Activated CD4-positive, alpha-beta T cell treated with anti-CD3 and anti-CD28 coated beads, Interleukin-2, amount 10 ng/mL, durations not matched to agents 7 days and 5 days (primary cell): ENCODE measurements at regions not wholly inside any gene's neighbourhood (a gene's known extent, or its start where the extent isn't known, plus 50 kb on each side); places are given as distances from the start of the nearest gene placed in this dataset.

Experiments
- CTCF ChIA-PET: fragments of 350-600 bp; sonication (Branson Sonifier 250); formaldehyde crosslinking; loops from one replicate; lab custom pipeline; 2021; ENCODE audit warnings: antibody characterized with exemption; lab: Charles Lee
- POLR2A ChIA-PET: fragments of 350-600 bp; sonication (Branson Sonifier 250); formaldehyde crosslinking; loops from one replicate; lab custom pipeline; 2021; ENCODE audit warnings: antibody characterized with exemption; lab: Charles Lee
- DNase-seq: peaks from one replicate; pipeline ENCODE4 v3.0.0-alpha.2; 2020
- H3K27ac Mint-ChIP-seq: one replicate; pipeline ENCODE4 v1.8.0; 2021; ENCODE audit warnings: mild to moderate bottlenecking, moderate library complexity, mixed read lengths
- H3K27me3 Mint-ChIP-seq: one replicate; pipeline ENCODE4 v1.8.0; 2021; ENCODE audit warnings: mixed read lengths
- H3K36me3 Mint-ChIP-seq: one replicate; pipeline ENCODE4 v1.8.0; 2021; ENCODE audit warnings: low read depth, mixed read lengths
- H3K4me1 Mint-ChIP-seq: one replicate; pipeline ENCODE4 v1.8.0; 2021; ENCODE audit warnings: mixed read lengths
- H3K4me3 Mint-ChIP-seq: one replicate; pipeline ENCODE4 v1.8.0; 2021; ENCODE audit warnings: mild to moderate bottlenecking, moderate library complexity, mixed read lengths
- H3K9me3 Mint-ChIP-seq: one replicate; pipeline ENCODE4 v1.8.0; 2021; ENCODE audit warnings: mixed read lengths

- no peak overlapping the region for H3K4me3 Mint-ChIP-seq
These were observed 1896.9 kb upstream of the CDH6 start for GRCh38 chr5:29296548-29296947.

GRCh38 chr5:29277642-29278041 is 1915.8 kb upstream of the CDH6 start:
- Mint-ChIP-seq H3K9me3 (peaks cover 13% of the 10 kb centered on the region), H3K4me1 (no peaks in the 10 kb centered on the region), H3K36me3 (no peaks in the 10 kb centered on the region), H3K4me3 (no peak overlapping the region), H3K27me3 (no peaks in the 10 kb centered on the region), H3K27ac (no peak overlapping the region)
- no peak for DNase-seq
- POLR2A ChIA-PET: no interaction called here
- CTCF ChIA-PET: no interaction called here

More at GRCh38 chr5:29296548-29296947, 1896.9 kb upstream of the CDH6 start:
- Mint-ChIP-seq H3K27ac (no peak overlapping the region), H3K9me3 (peaks cover 14% of the 10 kb centered on the region), H3K27me3 (no peaks in the 10 kb centered on the region), H3K4me1 (no peaks in the 10 kb centered on the region), H3K36me3 (no peaks in the 10 kb centered on the region)
- DNase-seq: no peak
- ChIA-PET POLR2A (no interaction called here), CTCF (no interaction called here)

- no peaks in the 10 kb centered on the region for H3K4me1 Mint-ChIP-seq
- POLR2A ChIA-PET: no interaction called here
- CTCF ChIA-PET: no interaction called here
- no peak overlapping the region for H3K27ac Mint-ChIP-seq
- no peak for DNase-seq
- no peaks in the 10 kb centered on the region for H3K36me3 Mint-ChIP-seq
- peaks cover 17% of the 10 kb centered on the region for H3K9me3 Mint-ChIP-seq
- H3K4me3 Mint-ChIP-seq: no peak overlapping the region
- H3K27me3 Mint-ChIP-seq: no peaks in the 10 kb centered on the region
These were observed 1917.1 kb upstream of the CDH6 start for GRCh38 chr5:29276371-29276770.

GRCh38 chr5:29263915-29264351 is 1929.6 kb upstream of the CDH6 start:
- Mint-ChIP-seq H3K9me3 (peaks cover 12% of the 10 kb centered on the region), H3K27me3 (no peaks in the 10 kb centered on the region), H3K36me3 (no peaks in the 10 kb centered on the region), H3K4me3 (no peak overlapping the region), H3K27ac (no peak overlapping the region), H3K4me1 (no peaks in the 10 kb centered on the region)
- no peak for DNase-seq
- ChIA-PET POLR2A (no interaction called here), CTCF (no interaction called here)

- no peak overlapping the region for H3K4me3 Mint-ChIP-seq
- ChIA-PET POLR2A (no interaction called here), CTCF (no interaction called here)
- DNase-seq: no peak
- no peak overlapping the region for H3K27ac Mint-ChIP-seq
- no peaks in the 10 kb centered on the region for H3K4me1 Mint-ChIP-seq
- no peaks in the 10 kb centered on the region for H3K27me3 Mint-ChIP-seq
- H3K36me3 Mint-ChIP-seq: no peaks in the 10 kb centered on the region
- H3K9me3 Mint-ChIP-seq: peaks cover 12% of the 10 kb centered on the region
These were observed 1931.0 kb upstream of the CDH6 start for GRCh38 chr5:29262339-29263123.

GRCh38 chr5:29261213-29261612 is 1932.3 kb upstream of the CDH6 start:
- ChIA-PET CTCF (no interaction called here), POLR2A (no interaction called here)
- no peak overlapping the region for H3K4me3 Mint-ChIP-seq
- H3K36me3 Mint-ChIP-seq: no peaks in the 10 kb centered on the region
- no peaks in the 10 kb centered on the region for H3K4me1 Mint-ChIP-seq
- H3K27ac Mint-ChIP-seq: no peak overlapping the region
- no peak for DNase-seq
- peaks cover 15% of the 10 kb centered on the region for H3K9me3 Mint-ChIP-seq
- H3K27me3 Mint-ChIP-seq: no peaks in the 10 kb centered on the region

GRCh38 chr5:29252390-29252789 is 1941.1 kb upstream of the CDH6 start:
- no peak overlapping the region for H3K27ac Mint-ChIP-seq
- no peak overlapping the region for H3K4me3 Mint-ChIP-seq
- no peak for DNase-seq
- no peaks in the 10 kb centered on the region for H3K27me3 Mint-ChIP-seq
- peaks cover 10% of the 10 kb centered on the region for H3K9me3 Mint-ChIP-seq
- H3K36me3 Mint-ChIP-seq: no peaks in the 10 kb centered on the region
- no peaks in the 10 kb centered on the region for H3K4me1 Mint-ChIP-seq
- POLR2A ChIA-PET: no interaction called here
- CTCF ChIA-PET: no interaction called here

GRCh38 chr5:29247346-29248028 is 1946.0 kb upstream of the CDH6 start:
- H3K27ac Mint-ChIP-seq: no peak overlapping the region
- no peak overlapping the region for H3K4me3 Mint-ChIP-seq
- no peaks in the 10 kb centered on the region for H3K27me3 Mint-ChIP-seq
- H3K36me3 Mint-ChIP-seq: no peaks in the 10 kb centered on the region
- peaks cover 11% of the 10 kb centered on the region for H3K9me3 Mint-ChIP-seq
- POLR2A ChIA-PET: no interaction called here
- no peak for DNase-seq
- CTCF ChIA-PET: no interaction called here
- H3K4me1 Mint-ChIP-seq: no peaks in the 10 kb centered on the region

- H3K27me3 Mint-ChIP-seq: no peaks in the 10 kb centered on the region
- peaks cover 16% of the 10 kb centered on the region for H3K9me3 Mint-ChIP-seq
- no peak overlapping the region for H3K4me3 Mint-ChIP-seq
- no peak overlapping the region for H3K27ac Mint-ChIP-seq
- POLR2A ChIA-PET: no interaction called here
- H3K36me3 Mint-ChIP-seq: no peaks in the 10 kb centered on the region
- CTCF ChIA-PET: no interaction called here
- DNase-seq: no peak
- no peaks in the 10 kb centered on the region for H3K4me1 Mint-ChIP-seq
These were observed 1953.1 kb upstream of the CDH6 start for GRCh38 chr5:29240379-29240778.

GRCh38 chr5:29239606-29240005 is 1953.9 kb upstream of the CDH6 start:
- POLR2A ChIA-PET: no interaction called here
- H3K4me3 Mint-ChIP-seq: no peak overlapping the region
- peaks cover 16% of the 10 kb centered on the region for H3K9me3 Mint-ChIP-seq
- CTCF ChIA-PET: no interaction called here
- H3K27me3 Mint-ChIP-seq: no peaks in the 10 kb centered on the region
- H3K36me3 Mint-ChIP-seq: no peaks in the 10 kb centered on the region
- DNase-seq: no peak
- H3K4me1 Mint-ChIP-seq: no peaks in the 10 kb centered on the region
- no peak overlapping the region for H3K27ac Mint-ChIP-seq

GRCh38 chr5:29238115-29238514 is 1955.4 kb upstream of the CDH6 start:
- Mint-ChIP-seq H3K4me1 (no peaks in the 10 kb centered on the region), H3K27ac (no peak overlapping the region), H3K9me3 (peaks cover 13% of the 10 kb centered on the region), H3K27me3 (no peaks in the 10 kb centered on the region), H3K4me3 (no peak overlapping the region), H3K36me3 (no peaks in the 10 kb centered on the region)
- no peak for DNase-seq
- ChIA-PET POLR2A (no interaction called here), CTCF (no interaction called here)

- no peak overlapping the region for H3K4me3 Mint-ChIP-seq
- H3K4me1 Mint-ChIP-seq: no peaks in the 10 kb centered on the region
- ChIA-PET CTCF (no interaction called here), POLR2A (interaction anchor here (0.6 kb wide), 1 partner anchor 104 kb away, joined by 4 read pairs; no protein-coding TSS in a partner anchor)
- H3K9me3 Mint-ChIP-seq: peaks cover 4% of the 10 kb centered on the region
- no peak overlapping the region for H3K27ac Mint-ChIP-seq
- no peak for DNase-seq
- no peaks in the 10 kb centered on the region for H3K27me3 Mint-ChIP-seq
- H3K36me3 Mint-ChIP-seq: no peaks in the 10 kb centered on the region
These were observed 1962.3 kb upstream of the CDH6 start for GRCh38 chr5:29231154-29231553.

- ChIA-PET CTCF (no interaction called here), POLR2A (no interaction called here)
- H3K4me3 Mint-ChIP-seq: no peak overlapping the region
- H3K4me1 Mint-ChIP-seq: no peaks in the 10 kb centered on the region
- H3K9me3 Mint-ChIP-seq: peaks cover 4% of the 10 kb centered on the region
- H3K27ac Mint-ChIP-seq: no peak overlapping the region
- no peaks in the 10 kb centered on the region for H3K36me3 Mint-ChIP-seq
- DNase-seq: no peak
- H3K27me3 Mint-ChIP-seq: no peaks in the 10 kb centered on the region
These were observed 1962.9 kb upstream of the CDH6 start for GRCh38 chr5:29230591-29230990.
